Activated CD8-positive, alpha-beta memory T cell treated with anti-CD3 and anti-CD28 coated beads for 36 hours (primary cell): ENCODE measurements at regions not wholly inside any gene's neighbourhood (a gene's known extent, or its start where the extent isn't known, plus 50 kb on each side); places are given as distances from the start of the nearest gene placed in this dataset.

Experiments
- CTCF ChIA-PET: fragments of 350-600 bp; sonication (Branson Sonifier 250); formaldehyde crosslinking; loops from one replicate; lab custom pipeline; 2021; ENCODE audit warnings: antibody characterized with exemption; lab: Charles Lee
- POLR2A ChIA-PET: fragments of 350-600 bp; sonication (Branson Sonifier 250); formaldehyde crosslinking; loops from one replicate; lab custom pipeline; 2021; ENCODE audit warnings: antibody characterized with exemption; lab: Charles Lee

GRCh38 chr10:90470966-90471365, 386.9 kb downstream of the HTR7 start:
- POLR2A ChIA-PET: no interaction called here
- CTCF ChIA-PET: no interaction called here

GRCh38 chr10:90480466-90480865, 377.4 kb downstream of the HTR7 start:
- CTCF ChIA-PET: no interaction called here

GRCh38 chr10:90481326-90481923, 376.4 kb downstream of the HTR7 start:
- POLR2A ChIA-PET: no interaction called here
- CTCF ChIA-PET: no interaction called here

More at GRCh38 chr10:90480466-90480865, 377.4 kb downstream of the HTR7 start:
- POLR2A ChIA-PET: no interaction called here

GRCh38 chr10:90484518-90484917, 373.3 kb downstream of the HTR7 start:
- ChIA-PET POLR2A (no interaction called here), CTCF (no interaction called here)

GRCh38 chr10:90494183-90494582, 363.7 kb downstream of the HTR7 start:
- CTCF ChIA-PET: no interaction called here
- POLR2A ChIA-PET: no interaction called here

- CTCF ChIA-PET: no interaction called here
- POLR2A ChIA-PET: no interaction called here
These were observed 353.7 kb downstream of the HTR7 start for GRCh38 chr10:90504172-90504571.

- CTCF ChIA-PET: no interaction called here
- POLR2A ChIA-PET: no interaction called here
These were observed 331.1 kb downstream of the HTR7 start for GRCh38 chr10:90526721-90527120.

- POLR2A ChIA-PET: no interaction called here
These were observed 327.3 kb downstream of the HTR7 start for GRCh38 chr10:90530521-90530920.

GRCh38 chr10:90557385-90557784, 300.5 kb downstream of the HTR7 start:
- POLR2A ChIA-PET: no interaction called here
- CTCF ChIA-PET: no interaction called here

More at GRCh38 chr10:90530521-90530920, 327.3 kb downstream of the HTR7 start:
- CTCF ChIA-PET: no interaction called here

GRCh38 chr10:90560331-90560730, 297.5 kb downstream of the HTR7 start:
- CTCF ChIA-PET: no interaction called here
- POLR2A ChIA-PET: no interaction called here

GRCh38 chr10:90561666-90562065, 296.2 kb downstream of the HTR7 start:
- CTCF ChIA-PET: no interaction called here
- POLR2A ChIA-PET: no interaction called here

GRCh38 chr10:90571481-90572258, 286.2 kb downstream of the HTR7 start:
- CTCF ChIA-PET: no interaction called here
- POLR2A ChIA-PET: no interaction called here

GRCh38 chr10:90575125-90575524, 282.7 kb downstream of the HTR7 start:
- POLR2A ChIA-PET: no interaction called here
- CTCF ChIA-PET: no interaction called here

- POLR2A ChIA-PET: no interaction called here
- CTCF ChIA-PET: no interaction called here
These were observed 280.3 kb downstream of the HTR7 start for GRCh38 chr10:90577569-90577968.

- CTCF ChIA-PET: no interaction called here
- POLR2A ChIA-PET: no interaction called here
These were observed 278.1 kb downstream of the HTR7 start for GRCh38 chr10:90579602-90580242.

GRCh38 chr10:90583416-90583815, 274.4 kb downstream of the HTR7 start:
- POLR2A ChIA-PET: no interaction called here
- CTCF ChIA-PET: no interaction called here

- ChIA-PET CTCF (no interaction called here), POLR2A (no interaction called here)
These were observed 270.8 kb downstream of the HTR7 start for GRCh38 chr10:90587081-90587491.

- POLR2A ChIA-PET: no interaction called here
- CTCF ChIA-PET: no interaction called here
These were observed 270.3 kb downstream of the HTR7 start for GRCh38 chr10:90587561-90587960.

- CTCF ChIA-PET: no interaction called here
- POLR2A ChIA-PET: no interaction called here
These were observed 269.6 kb downstream of the HTR7 start for GRCh38 chr10:90588222-90588621.

- ChIA-PET CTCF (no interaction called here), POLR2A (no interaction called here)
These were observed 268.0 kb downstream of the HTR7 start for GRCh38 chr10:90589825-90590224.

- CTCF ChIA-PET: no interaction called here
- POLR2A ChIA-PET: no interaction called here
These were observed 266.2 kb downstream of the HTR7 start for GRCh38 chr10:90591629-90592028.
